ENCODE measurements at regions not wholly inside any gene's neighbourhood (a gene's known extent, or its start where the extent isn't known, plus 50 kb on each side); places are given as distances from the start of the nearest gene placed in this dataset.
A peak's percentile ranks its signal among the peaks of the same experiment; 100 is the strongest.

- Histone ChIP-seq H3K4me1 (ENCODE audit: insufficient read depth) (no peaks in the 10 kb centered on the region), H3K79me2 (no peaks in the 10 kb centered on the region), H2AFZ (no peak overlapping the region), H3K9me2 (replicated peaks; ENCODE audit: insufficient read depth) (no peaks in the 10 kb centered on the region), H3K4me3 (no peak overlapping the region), H3K27ac (no peak overlapping the region), H3K9me3 (ENCODE audit: low read depth) (no peaks in the 10 kb centered on the region), H4K20me1 (ENCODE audit: insufficient read depth, poor library complexity, severe bottlenecking) (no peaks in the 10 kb centered on the region), H3K4me2 (no peak overlapping the region), H3K27me3 (no peaks in the 10 kb centered on the region), H3K36me3 (replicated peaks; ENCODE audit: insufficient read depth, low read depth) (no peaks in the 10 kb centered on the region)
- TF ChIP-seq EZH2 (IDR thresholded peaks at IDR 0.05; ENCODE audit: borderline replicate concordance), result no peak
- TF ChIP-seq EZH2phosphoT487 (IDR thresholded peaks at IDR 0.05; ENCODE audit: low read depth, severe bottlenecking, unreplicated experiment), result no peak
- TF ChIP-seq, protein P1, sequence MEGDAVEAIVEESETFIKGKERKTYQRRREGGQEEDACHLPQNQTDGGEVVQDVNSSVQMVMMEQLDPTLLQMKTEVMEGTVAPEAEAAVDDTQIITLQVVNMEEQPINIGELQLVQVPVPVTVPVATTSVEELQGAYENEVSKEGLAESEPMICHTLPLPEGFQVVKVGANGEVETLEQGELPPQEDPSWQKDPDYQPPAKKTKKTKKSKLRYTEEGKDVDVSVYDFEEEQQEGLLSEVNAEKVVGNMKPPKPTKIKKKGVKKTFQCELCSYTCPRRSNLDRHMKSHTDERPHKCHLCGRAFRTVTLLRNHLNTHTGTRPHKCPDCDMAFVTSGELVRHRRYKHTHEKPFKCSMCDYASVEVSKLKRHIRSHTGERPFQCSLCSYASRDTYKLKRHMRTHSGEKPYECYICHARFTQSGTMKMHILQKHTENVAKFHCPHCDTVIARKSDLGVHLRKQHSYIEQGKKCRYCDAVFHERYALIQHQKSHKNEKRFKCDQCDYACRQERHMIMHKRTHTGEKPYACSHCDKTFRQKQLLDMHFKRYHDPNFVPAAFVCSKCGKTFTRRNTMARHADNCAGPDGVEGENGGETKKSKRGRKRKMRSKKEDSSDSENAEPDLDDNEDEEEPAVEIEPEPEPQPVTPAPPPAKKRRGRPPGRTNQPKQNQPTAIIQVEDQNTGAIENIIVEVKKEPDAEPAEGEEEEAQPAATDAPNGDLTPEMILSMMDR (IDR thresholded peaks at IDR 0.05; ENCODE audit: poor library complexity), result no peak
- 86% methylated on average over 4 of the region's 4 CpGs for WGBS (ENCODE audit: low lambda C conversion rate, missing lambda C conversion rate)
- peak; percentile 18 for DNase-seq (ENCODE audit: low spot score)
Measured at GRCh38 chr10:56537984-56538383, 176.9 kb upstream of the ZWINT start.

DNA sequence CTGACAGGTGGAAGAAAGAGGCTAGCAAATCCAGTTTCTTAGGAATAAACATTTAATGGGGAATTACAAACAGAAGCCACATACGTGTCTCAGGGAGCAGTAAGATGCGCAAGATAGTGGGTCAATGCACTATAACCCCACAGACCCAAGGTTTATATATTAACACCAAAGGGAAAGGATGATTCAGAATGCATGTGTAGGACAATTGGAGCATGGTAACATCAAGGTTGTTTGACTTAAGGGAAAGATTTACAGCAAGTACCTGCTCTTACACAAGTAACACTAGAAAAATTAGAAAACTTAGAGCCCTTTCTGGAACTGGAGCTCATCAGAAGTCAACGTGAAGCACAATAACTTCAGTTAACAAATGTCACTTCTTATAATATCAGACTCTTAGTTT is 161.1 kb upstream of the ZWINT start:
- H4K20me1 ChIP-seq (ENCODE audit: insufficient read depth, poor library complexity, severe bottlenecking), result no peaks in the 10 kb centered on the region
- no peaks in the 10 kb centered on the region for H3K9me3 ChIP-seq (ENCODE audit: low read depth)
- WGBS (ENCODE audit: low lambda C conversion rate, missing lambda C conversion rate), result 90% methylated on average over 3 of the region's 3 CpGs
- H2AFZ ChIP-seq, result no peak overlapping the region
- no peaks in the 10 kb centered on the region for H3K4me1 ChIP-seq (ENCODE audit: insufficient read depth)
- no peak overlapping the region for H3K4me3 ChIP-seq
- no peaks in the 10 kb centered on the region for H3K79me2 ChIP-seq
- no peak for DNase-seq (ENCODE audit: low spot score)
- no peak overlapping the region for H3K27ac ChIP-seq
- no peak for TF ChIP-seq EZH2 (IDR thresholded peaks at IDR 0.05; ENCODE audit: borderline replicate concordance)
- TF ChIP-seq EZH2phosphoT487 (IDR thresholded peaks at IDR 0.05; ENCODE audit: low read depth, severe bottlenecking, unreplicated experiment), result no peak
- TF ChIP-seq, protein P1 (IDR thresholded peaks at IDR 0.05; ENCODE audit: poor library complexity), result no peak
- no peaks in the 10 kb centered on the region for H3K9me2 ChIP-seq (replicated peaks; ENCODE audit: insufficient read depth)
- H3K4me2 ChIP-seq, result no peak overlapping the region
- no peaks in the 10 kb centered on the region for H3K36me3 ChIP-seq (replicated peaks; ENCODE audit: insufficient read depth, low read depth)
- no peaks in the 10 kb centered on the region for H3K27me3 ChIP-seq

DNA sequence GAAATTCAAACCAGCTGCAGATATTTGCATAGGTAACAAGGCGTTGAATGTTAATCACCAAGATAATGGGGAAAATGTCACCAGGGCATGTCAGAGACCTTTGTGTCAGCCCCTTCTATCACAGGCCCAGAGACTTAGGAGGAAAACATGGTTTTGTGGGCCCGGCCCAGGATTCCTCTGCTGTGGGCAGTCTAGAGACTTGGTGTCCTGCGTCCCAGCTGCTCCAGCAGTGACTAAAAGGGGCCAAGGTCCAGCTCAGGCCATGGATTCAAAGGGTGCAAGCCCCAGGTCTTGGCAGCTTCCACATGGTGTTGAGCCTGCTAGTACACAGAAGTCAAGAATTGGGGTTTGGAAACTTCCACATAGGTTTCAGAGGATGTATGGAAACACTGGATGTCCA is 147.5 kb upstream of the ZWINT start:
- Histone ChIP-seq H3K79me2 (no peaks in the 10 kb centered on the region), H3K36me3 (replicated peaks; ENCODE audit: insufficient read depth, low read depth) (no peaks in the 10 kb centered on the region), H3K27ac (no peak overlapping the region), H3K9me2 (replicated peaks; ENCODE audit: insufficient read depth) (no peaks in the 10 kb centered on the region), H3K4me1 (ENCODE audit: insufficient read depth) (no peaks in the 10 kb centered on the region), H3K27me3 (no peaks in the 10 kb centered on the region), H3K4me2 (no peak overlapping the region), H4K20me1 (ENCODE audit: insufficient read depth, poor library complexity, severe bottlenecking) (no peaks in the 10 kb centered on the region), H3K9me3 (ENCODE audit: low read depth) (no peaks in the 10 kb centered on the region), H2AFZ (no peak overlapping the region), H3K4me3 (no peak overlapping the region)
- whole genome bisulfite sequencing (ENCODE audit: low lambda C conversion rate, missing lambda C conversion rate), result 86% methylated on average over 3 of the region's 3 CpGs
- TF ChIP-seq EZH2phosphoT487 (IDR thresholded peaks at IDR 0.05; ENCODE audit: low read depth, severe bottlenecking, unreplicated experiment) (no peak), EZH2 (IDR thresholded peaks at IDR 0.05; ENCODE audit: borderline replicate concordance) (no peak)
- TF ChIP-seq, protein P1 (IDR thresholded peaks at IDR 0.05; ENCODE audit: poor library complexity), result no peak
- DNase-seq (ENCODE audit: low spot score), result no peak

GRCh38 chr10:56507033-56507432 is 146.0 kb upstream of the ZWINT start:
- DNase-seq (ENCODE audit: low spot score), result no peak
- Histone ChIP-seq H3K27ac (no peak overlapping the region), H3K4me1 (ENCODE audit: insufficient read depth) (no peaks in the 10 kb centered on the region), H3K9me3 (ENCODE audit: low read depth) (no peaks in the 10 kb centered on the region), H4K20me1 (ENCODE audit: insufficient read depth, poor library complexity, severe bottlenecking) (no peaks in the 10 kb centered on the region), H3K9me2 (replicated peaks; ENCODE audit: insufficient read depth) (no peaks in the 10 kb centered on the region), H3K79me2 (no peaks in the 10 kb centered on the region), H3K27me3 (no peaks in the 10 kb centered on the region), H3K36me3 (replicated peaks; ENCODE audit: insufficient read depth, low read depth) (no peaks in the 10 kb centered on the region), H3K4me3 (no peak overlapping the region), H3K4me2 (no peak overlapping the region), H2AFZ (no peak overlapping the region)
- WGBS (ENCODE audit: low lambda C conversion rate, missing lambda C conversion rate), result 84% methylated on average over 3 of the region's 3 CpGs
- TF ChIP-seq, protein P1 (IDR thresholded peaks at IDR 0.05; ENCODE audit: poor library complexity), result no peak
- TF ChIP-seq EZH2 (IDR thresholded peaks at IDR 0.05; ENCODE audit: borderline replicate concordance), result no peak
- TF ChIP-seq EZH2phosphoT487 (IDR thresholded peaks at IDR 0.05; ENCODE audit: low read depth, severe bottlenecking, unreplicated experiment), result no peak

Measured in hepatocyte (in vitro differentiated cells).